COLO668 (cell line): ENCODE measurements at regions not wholly inside any gene's neighbourhood (a gene's known extent, or its start where the extent isn't known, plus 50 kb on each side); places are given as distances from the start of the nearest gene placed in this dataset.
"Not testable (repeated sequence)": the region's sequence is repeated elsewhere in the genome, so short reads cannot be mapped to it uniquely, and the experiment has no call there.

Source experiments
- DNase-seq: peaks from one replicate; lab custom pipeline; 2025; ENCODE audit not compliant: unreplicated experiment; lab: John Stamatoyannopoulos, UW

DNA sequence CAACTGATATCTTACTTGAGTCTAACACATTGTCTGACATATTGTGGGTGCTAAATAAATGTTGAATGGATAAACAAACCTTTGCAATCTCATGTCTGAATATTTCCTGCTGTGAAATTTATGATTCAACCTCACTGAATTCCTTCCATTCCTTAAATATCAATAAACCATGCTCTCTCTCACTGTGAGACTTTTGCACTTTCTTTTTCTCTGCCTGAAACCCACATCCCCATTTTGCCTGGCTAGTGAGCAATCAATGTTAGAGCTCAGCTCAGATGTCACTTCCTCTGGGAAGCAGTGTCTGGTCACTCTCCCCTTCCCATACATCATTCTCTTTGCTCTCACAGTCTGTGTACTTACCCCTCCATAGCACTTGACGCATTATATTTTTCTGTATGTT is 383.7 kb upstream of the TRPC7 start:
- no peak for DNase-seq

- DNase-seq, result no peak
Observed at GRCh38 chr5:136743052-136743451, 377.7 kb upstream of the TRPC7 start.

GRCh38 chr5:136740228-136740627 is 374.9 kb upstream of the TRPC7 start:
- DNase-seq, result no peak

GRCh38 chr5:136739271-136739670 is 373.9 kb upstream of the TRPC7 start:
- not testable (repeated sequence) for DNase-seq

DNA sequence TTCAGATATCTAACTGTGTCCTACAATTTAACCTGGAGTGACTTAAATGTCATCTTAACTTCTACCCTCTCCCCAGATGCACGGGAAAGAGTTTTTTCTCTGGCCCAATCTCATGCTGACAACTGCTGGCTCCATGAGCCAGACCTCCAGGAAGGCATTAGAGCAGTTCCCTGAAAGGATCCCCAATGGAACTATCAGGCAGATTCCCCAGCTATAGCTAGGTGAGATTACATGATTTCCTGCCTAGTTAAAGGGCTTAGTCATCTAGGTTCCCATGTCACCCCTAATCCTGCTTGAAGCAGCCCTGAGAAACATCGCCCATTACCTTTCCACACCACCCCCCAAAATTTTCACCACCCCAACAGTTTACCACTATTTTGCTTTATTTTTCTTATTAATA is 373.5 kb upstream of the TRPC7 start:
- DNase-seq, result no peak

DNA sequence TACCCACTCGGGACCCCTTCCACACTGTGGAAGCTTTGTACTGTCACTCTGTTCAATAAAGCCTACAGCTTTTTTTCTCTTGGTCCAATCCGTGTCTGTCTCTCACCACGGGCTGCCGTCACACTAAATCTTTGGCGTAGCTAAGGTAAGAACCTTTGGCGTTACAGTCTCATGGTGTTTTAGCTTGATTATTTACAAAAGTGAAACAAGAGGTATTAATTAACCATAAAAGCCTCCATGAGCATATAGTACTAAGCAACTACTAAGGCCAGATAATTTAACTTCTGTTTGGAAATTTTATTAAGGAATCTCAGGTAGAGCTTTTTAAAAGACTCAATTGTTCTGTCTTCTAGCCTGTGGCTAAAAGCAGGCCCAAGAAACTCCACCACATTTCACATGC is 370.7 kb upstream of the TRPC7 start:
- DNase-seq, result no peak

- not testable (repeated sequence) for DNase-seq
Observed at GRCh38 chr5:136735611-136736010, 370.3 kb upstream of the TRPC7 start.

GRCh38 chr5:136734628-136735027 is 369.3 kb upstream of the TRPC7 start:
- no peak for DNase-seq

- no peak for DNase-seq
Observed at GRCh38 chr5:136732751-136733150, 367.4 kb upstream of the TRPC7 start.

DNA sequence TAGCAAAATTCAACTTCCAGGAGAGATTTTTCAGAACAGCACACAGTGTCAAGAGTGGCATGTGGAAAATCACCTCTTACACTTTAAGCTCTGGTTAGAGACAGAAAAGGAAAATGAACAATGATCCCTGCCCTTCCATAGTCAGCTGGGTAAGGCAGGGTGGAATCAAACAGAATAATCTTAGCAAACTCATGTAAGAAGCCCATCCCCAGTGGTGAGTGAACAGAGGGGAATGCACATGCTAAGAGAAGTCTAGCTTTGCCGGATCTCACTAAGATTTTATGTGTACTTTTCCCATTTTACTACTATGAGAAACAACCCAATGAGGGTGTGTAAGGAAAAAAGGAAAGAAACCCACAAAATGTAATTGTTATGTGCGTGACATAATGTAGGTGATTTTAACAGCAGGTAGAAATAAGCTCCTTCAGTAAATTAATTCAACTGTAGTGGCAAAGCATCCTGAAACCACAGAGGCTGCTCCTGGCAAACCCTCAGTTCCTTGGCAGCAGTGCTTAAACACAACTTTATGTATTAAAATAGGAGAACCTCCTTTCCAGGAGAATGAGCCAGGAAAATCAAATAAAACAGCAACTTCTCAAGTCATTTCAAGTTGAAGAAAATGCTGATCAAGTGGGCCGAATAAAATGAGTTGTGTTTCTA is 366.0 kb upstream of the TRPC7 start:
- DNase-seq, result no peak

- no peak for DNase-seq
Observed at GRCh38 chr5:136730426-136730825, 365.1 kb upstream of the TRPC7 start.

GRCh38 chr5:136729901-136730355 is 364.6 kb upstream of the TRPC7 start:
- no peak for DNase-seq

GRCh38 chr5:136726506-136726905 is 361.2 kb upstream of the TRPC7 start:
- no peak for DNase-seq

GRCh38 chr5:136724161-136724560 is 358.8 kb upstream of the TRPC7 start:
- no peak for DNase-seq

- no peak for DNase-seq
Observed at GRCh38 chr5:136722581-136722980, 357.2 kb upstream of the TRPC7 start.

DNA sequence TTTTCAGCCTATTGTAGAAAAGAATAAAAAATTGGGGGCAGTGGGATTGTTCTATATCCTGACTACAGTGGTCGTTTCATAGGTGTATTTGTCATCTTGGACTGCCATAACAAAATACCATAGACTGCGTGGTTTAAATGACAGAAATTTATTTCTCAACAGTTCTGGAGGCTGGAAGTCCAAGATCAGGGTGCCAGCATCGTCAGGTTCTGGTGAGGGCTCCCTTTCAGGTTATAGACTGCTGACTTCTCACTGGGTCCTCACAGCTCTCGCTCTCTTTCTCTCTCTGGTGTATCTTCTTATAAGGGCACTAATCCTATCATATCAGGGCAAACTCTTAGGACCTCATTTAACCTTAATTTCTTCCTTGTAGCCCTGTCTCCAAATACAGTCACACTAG is 356.7 kb upstream of the TRPC7 start:
- DNase-seq, result no peak

DNA sequence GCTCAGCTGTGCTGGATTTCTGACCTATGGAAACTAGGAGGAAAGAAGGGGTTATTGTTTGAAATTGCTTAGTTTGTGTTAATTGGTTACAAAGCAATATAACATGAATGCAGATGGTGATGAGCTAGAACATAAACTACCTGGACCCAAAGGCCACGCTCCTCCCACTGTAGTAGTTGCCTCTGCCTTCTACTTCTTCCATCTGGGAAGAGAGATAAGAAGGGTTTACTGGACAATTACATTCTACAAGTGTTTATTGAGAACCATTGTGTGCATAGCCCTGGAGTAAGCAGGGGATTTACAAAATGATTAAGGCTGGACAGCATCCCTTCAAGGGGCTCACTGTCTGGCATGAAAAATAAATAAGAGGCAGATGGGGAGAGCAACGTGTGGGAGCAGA is 355.3 kb upstream of the TRPC7 start:
- DNase-seq, result no peak

DNA sequence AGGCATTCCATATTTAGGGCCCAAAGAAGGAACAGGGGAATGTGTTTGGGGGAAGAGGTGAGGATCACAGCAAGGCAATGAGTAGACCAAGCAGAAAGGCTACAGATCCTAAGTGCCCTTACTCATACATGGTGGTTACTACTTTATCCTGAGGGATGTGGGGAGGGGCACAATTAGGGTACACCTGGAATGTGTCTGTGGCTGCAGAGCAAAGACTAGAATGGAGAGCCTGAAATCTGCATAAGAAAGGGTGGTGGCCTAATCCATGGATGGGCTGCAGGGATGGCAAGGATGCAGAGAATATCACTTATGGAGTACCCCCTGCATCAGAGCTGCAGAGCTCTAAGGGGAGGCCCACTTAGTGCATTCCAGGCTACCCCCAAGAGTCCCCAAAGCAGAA is 352.6 kb upstream of the TRPC7 start:
- no peak for DNase-seq

- DNase-seq, result no peak
Observed at GRCh38 chr5:136714286-136714685, 348.9 kb upstream of the TRPC7 start.

GRCh38 chr5:136712628-136713027 is 347.3 kb upstream of the TRPC7 start:
- DNase-seq, result no peak

- DNase-seq, result no peak
Observed at GRCh38 chr5:136710834-136711233, 345.5 kb upstream of the TRPC7 start.

DNA sequence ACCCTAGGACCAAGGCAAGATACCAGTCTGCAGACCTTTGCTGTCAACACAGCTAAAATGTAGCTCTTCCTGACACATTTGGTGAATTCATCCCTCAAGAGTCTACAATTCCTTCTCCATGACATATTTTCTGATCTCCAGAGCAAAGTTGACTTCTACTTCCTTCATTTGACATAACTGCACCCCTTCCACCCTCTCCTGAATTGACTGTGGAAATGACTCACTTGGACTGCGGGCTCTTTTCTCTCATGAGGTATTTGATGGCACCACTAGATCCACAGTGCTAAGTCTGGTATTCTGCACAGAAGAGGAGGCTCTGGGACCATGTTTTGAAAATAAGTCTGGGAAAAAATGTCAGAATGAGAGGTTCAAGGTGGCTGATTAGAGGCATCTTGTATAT is 338.4 kb upstream of the TRPC7 start:
- DNase-seq, result no peak

GRCh38 chr5:136703036-136703435 is 337.7 kb upstream of the TRPC7 start:
- DNase-seq, result no peak
